A673 (cell line): ENCODE measurements at regions not wholly inside any gene's neighbourhood (a gene's known extent, or its start where the extent isn't known, plus 50 kb on each side); places are given as distances from the start of the nearest gene placed in this dataset.

ENCODE experiments used
- EZH2 ChIP-seq: fragments of 200-600 bp; sonication (generic); IDR thresholded peaks from 2 replicates; pipeline ENCODE4 v1.6.1; 2017; ENCODE audit warnings: borderline replicate concordance, low read depth, mild to moderate bottlenecking, mixed read lengths, antibody characterized with exemption, low read length; ENCODE audit not compliant: poor library complexity, severe bottlenecking
- TF ChIP-seq, protein P1 (sequence below): fragments of 300-800, 200-600 bp; sonication (generic); conservative IDR thresholded peaks from 2 replicates; pipeline ENCODE4 v1.5.1; 2017; ENCODE audit warnings: low read depth, mild to moderate bottlenecking, antibody characterized with exemption, low read length, moderate library complexity, mixed read lengths

DNA sequence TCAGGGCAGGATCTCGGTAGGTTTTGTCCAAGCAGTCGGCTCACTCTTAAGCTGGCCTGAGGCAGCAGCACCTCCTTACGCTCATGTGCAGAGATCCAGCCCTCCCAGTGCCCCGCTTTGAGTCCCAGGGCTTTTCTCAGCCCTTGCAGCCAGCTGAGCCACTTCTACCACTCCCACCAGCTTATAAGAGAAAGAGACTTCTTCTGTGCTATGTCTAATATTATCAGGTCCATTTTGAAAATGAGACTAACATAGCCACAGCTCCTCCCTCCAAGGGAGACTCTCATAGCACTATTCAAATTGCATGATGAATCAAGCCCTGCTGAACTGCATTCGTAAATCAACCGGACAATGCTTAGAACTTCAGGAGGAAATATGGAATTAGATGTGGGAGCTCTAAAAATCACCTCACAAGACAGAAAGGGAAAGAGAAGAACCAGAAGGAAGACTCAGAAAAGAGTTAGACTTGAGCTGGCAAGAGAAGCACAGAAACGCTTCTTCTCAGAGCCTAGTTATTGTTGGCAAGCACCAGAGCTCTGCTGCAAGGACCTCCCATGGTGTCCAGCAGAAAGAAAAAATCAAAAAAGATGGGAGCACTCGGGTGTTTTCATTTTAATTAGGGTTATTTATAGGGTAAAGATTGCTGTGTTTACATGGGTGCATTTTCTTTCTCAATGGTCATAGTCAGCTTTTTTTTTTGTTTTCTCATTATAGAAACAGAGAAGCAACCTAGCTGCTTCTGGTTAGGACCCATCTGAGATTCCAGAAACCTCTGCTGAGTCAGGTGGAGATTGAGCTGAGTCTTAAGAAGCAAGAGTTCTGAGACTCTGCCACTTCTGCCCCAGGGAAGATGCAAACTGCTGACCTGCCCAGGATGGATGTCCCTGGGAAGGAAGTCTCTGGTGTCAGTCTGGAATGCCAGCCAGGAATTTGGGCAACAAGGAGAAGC lies 181.4 kb downstream of the ETS1 start:
- TF ChIP-seq, protein P1, sequence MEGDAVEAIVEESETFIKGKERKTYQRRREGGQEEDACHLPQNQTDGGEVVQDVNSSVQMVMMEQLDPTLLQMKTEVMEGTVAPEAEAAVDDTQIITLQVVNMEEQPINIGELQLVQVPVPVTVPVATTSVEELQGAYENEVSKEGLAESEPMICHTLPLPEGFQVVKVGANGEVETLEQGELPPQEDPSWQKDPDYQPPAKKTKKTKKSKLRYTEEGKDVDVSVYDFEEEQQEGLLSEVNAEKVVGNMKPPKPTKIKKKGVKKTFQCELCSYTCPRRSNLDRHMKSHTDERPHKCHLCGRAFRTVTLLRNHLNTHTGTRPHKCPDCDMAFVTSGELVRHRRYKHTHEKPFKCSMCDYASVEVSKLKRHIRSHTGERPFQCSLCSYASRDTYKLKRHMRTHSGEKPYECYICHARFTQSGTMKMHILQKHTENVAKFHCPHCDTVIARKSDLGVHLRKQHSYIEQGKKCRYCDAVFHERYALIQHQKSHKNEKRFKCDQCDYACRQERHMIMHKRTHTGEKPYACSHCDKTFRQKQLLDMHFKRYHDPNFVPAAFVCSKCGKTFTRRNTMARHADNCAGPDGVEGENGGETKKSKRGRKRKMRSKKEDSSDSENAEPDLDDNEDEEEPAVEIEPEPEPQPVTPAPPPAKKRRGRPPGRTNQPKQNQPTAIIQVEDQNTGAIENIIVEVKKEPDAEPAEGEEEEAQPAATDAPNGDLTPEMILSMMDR, result no peak
- no peak for TF ChIP-seq EZH2
